HG03354 (cell line): ENCODE measurements at regions not wholly inside any gene's neighbourhood (a gene's known extent, or its start where the extent isn't known, plus 50 kb on each side); places are given as distances from the start of the nearest gene placed in this dataset.

ENCODE experiments used
- ATAC-seq: cut with Tn5 transposase; IDR thresholded peaks from one replicate; pipeline ENCODE4 v1.9.1; 2021; ENCODE audit warnings: mild to moderate bottlenecking; ENCODE audit not compliant: unreplicated experiment, poor library complexity, severe bottlenecking

GRCh38 chr14:88929656-88930436, 105.4 kb downstream of the TTC8 start:
- no peak for ATAC-seq

GRCh38 chr14:88931321-88932110, 107.1 kb downstream of the TTC8 start:
- no peak for ATAC-seq

- ATAC-seq = no peak
These were observed 108.7 kb downstream of the TTC8 start for GRCh38 chr14:88933191-88933590.

- no peak for ATAC-seq
These were observed 109.9 kb downstream of the TTC8 start for GRCh38 chr14:88934351-88934806.

GRCh38 chr14:88935083-88935482, 110.6 kb downstream of the TTC8 start:
- ATAC-seq = no peak

GRCh38 chr14:88937706-88938105, 113.3 kb downstream of the TTC8 start:
- no peak for ATAC-seq

- no peak for ATAC-seq
These were observed 116.2 kb downstream of the TTC8 start for GRCh38 chr14:88940671-88941070.

- ATAC-seq = no peak
These were observed 117.0 kb downstream of the TTC8 start for GRCh38 chr14:88941414-88941813.

GRCh38 chr14:88947646-88948598, 123.5 kb downstream of the TTC8 start:
- no peak for ATAC-seq

- ATAC-seq = no peak
These were observed 125.6 kb downstream of the TTC8 start for GRCh38 chr14:88950069-88950468.

GRCh38 chr14:88951370-88951769, 126.9 kb downstream of the TTC8 start:
- ATAC-seq = no peak

GRCh38 chr14:88952901-88953300, 128.4 kb downstream of the TTC8 start:
- no peak for ATAC-seq

- ATAC-seq = no peak
These were observed 131.0 kb downstream of the TTC8 start for GRCh38 chr14:88955455-88955854.

- ATAC-seq = no peak
These were observed 136.0 kb downstream of the TTC8 start for GRCh38 chr14:88960496-88960895.

GRCh38 chr14:88961214-88961613, 136.8 kb downstream of the TTC8 start:
- no peak for ATAC-seq

GRCh38 chr14:88962356-88962755, 137.9 kb downstream of the TTC8 start:
- ATAC-seq = no peak

- ATAC-seq = no peak
These were observed 142.8 kb downstream of the TTC8 start for GRCh38 chr14:88967299-88967698.

GRCh38 chr14:88975043-88975830, 150.8 kb downstream of the TTC8 start:
- no peak for ATAC-seq

- ATAC-seq = no peak
These were observed 151.5 kb downstream of the TTC8 start for GRCh38 chr14:88975926-88976325.
